PC-9 (cell line): ENCODE measurements at regions not wholly inside any gene's neighbourhood (a gene's known extent, or its start where the extent isn't known, plus 50 kb on each side); places are given as distances from the start of the nearest gene placed in this dataset.

Experiments
- CTCF ChIP-seq: fragments of 200-600 bp; sonication (generic); conservative IDR thresholded peaks from 2 replicates; pipeline ENCODE4 v1.6.1; 2017; ENCODE audit warnings: mixed run types, antibody characterized with exemption, mild to moderate bottlenecking, moderate library complexity
- EZH2 ChIP-seq: fragments of 200-600 bp; sonication (generic); IDR thresholded peaks from 2 replicates; pipeline ENCODE4 v1.8.0; 2017; ENCODE audit warnings: antibody characterized with exemption, low read depth

DNA sequence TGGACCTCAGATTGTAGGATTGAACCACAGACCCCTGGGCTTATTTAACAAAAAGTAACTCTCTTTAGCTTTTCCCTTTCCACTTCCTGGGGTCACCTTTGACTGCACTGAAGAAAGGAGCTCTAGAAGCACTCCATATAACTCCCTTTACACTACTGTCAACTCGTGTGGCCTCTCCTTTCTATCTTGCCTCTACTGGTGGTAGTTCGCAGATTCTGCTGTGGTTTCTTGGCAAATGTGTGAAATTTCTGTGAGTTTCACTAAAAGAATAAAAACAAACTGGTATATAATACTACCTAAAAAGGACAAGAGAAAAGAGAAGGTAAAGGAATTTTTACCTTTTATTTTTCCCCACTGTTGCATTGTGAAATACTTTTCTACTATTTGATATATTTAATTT lies 1298.1 kb downstream of the PCDH9 start:
- TF ChIP-seq CTCF, result no peak
- TF ChIP-seq EZH2, result no peak
